K562 (cell line): ENCODE measurements at regions not wholly inside any gene's neighbourhood (a gene's known extent, or its start where the extent isn't known, plus 50 kb on each side); places are given as distances from the start of the nearest gene placed in this dataset.

Source experiments
- ATAC-seq: fragments of 200-7000 bp; cut with Tn5 transposase; 3 replicates; pipeline ENCODE4 v1.9.1; 2020; ENCODE audit warnings: moderate library complexity
- BruUV-seq: library from RNA; stranded (reverse); fragments of 400-500 nt; replicated peaks from 2 replicates; lab custom pipeline; 2021; lab: Mats Ljungman, UMichigan
- CTCF ChIA-PET: fragments of 300-600 bp; formaldehyde crosslinking; extraction: SDS; loops from one replicate; lab custom pipeline; 2021; ENCODE audit warnings: low intra/inter-chr PET ratio; lab: Yijun Ruan, JAX
- POLR2A ChIA-PET: fragments of 300-600, 350-650 bp; sonication (Branson Sonifier 250); formaldehyde crosslinking; extraction: SDS; loops from one replicate; lab custom pipeline; 2021; ENCODE audit warnings: antibody characterized with exemption, inconsistent platforms; lab: Yijun Ruan, JAX
- DNase-seq, 4 experiments: peaks; one replicate each; pipeline versions ENCODE4 v3.0.0 to v3.0.0-alpha.2; 2011 to 2018; ENCODE audit warnings: low spot score in 3 of 4, mixed read lengths in 3 of 4; ENCODE audit errors: extremely low read depth in 1 of 4
- FAIRE-seq: peaks from 2 replicates; lab custom pipeline; 2011; peaks lifted over from hg19 to GRCh38; lab: Jason Lieb, UNC
- H2AFZ ChIP-seq: 2 replicates; pipeline ENCODE4 v1.6.0; 2011; ENCODE audit warnings: low read depth, low read length, control low read depth, inconsistent platforms
- H3K27ac ChIP-seq: fragments of 200-600 bp; 3 replicates; pipeline ENCODE4 v1.8.0; 2011; ENCODE audit warnings: low read depth, mild to moderate bottlenecking, control low read depth, inconsistent platforms, low read length, moderate library complexity, mixed read lengths; ENCODE audit errors: extremely low read depth
- H3K27me3 ChIP-seq, 2 experiments: fragments of 300-600 bp in 1 of 2; 2 replicates in 1 of 2; 3 replicates in 1 of 2; pipeline versions ENCODE4 v1.6.0 to v1.8.0; 2011; ENCODE audit warnings: inconsistent platforms in 2 of 2, low read length in 2 of 2, mild to moderate bottlenecking in 1 of 2, mixed read lengths in 1 of 2, moderate library complexity in 1 of 2; ENCODE audit not compliant: control insufficient read depth in 2 of 2, insufficient read depth in 2 of 2
- H3K36me3 ChIP-seq: fragments of 300-600 bp; 3 replicates; pipeline ENCODE4 v1.8.0; 2011; ENCODE audit warnings: mild to moderate bottlenecking, low read length, inconsistent platforms; ENCODE audit not compliant: control insufficient read depth, insufficient read depth
- H3K4me1 ChIP-seq, 2 experiments: fragments of 200-600 bp in 1 of 2; replicated peaks in 1 of 2; 2 replicates in 1 of 2; 3 replicates in 1 of 2; pipeline versions ENCODE4 v1.5.1 to v1.8.0; 2011; ENCODE audit warnings: inconsistent platforms in 2 of 2, low read length in 2 of 2, mild to moderate bottlenecking in 1 of 2, mixed read lengths in 1 of 2, moderate library complexity in 1 of 2; ENCODE audit not compliant: control insufficient read depth in 2 of 2, insufficient read depth in 2 of 2
- H3K4me2 ChIP-seq: 2 replicates; pipeline ENCODE4 v1.6.1; 2011; ENCODE audit warnings: low read length, control low read depth, inconsistent platforms, mixed read lengths; ENCODE audit not compliant: insufficient read depth
- H3K4me3 ChIP-seq: fragments of 200-600 bp; sonication (generic), shearing (Covaris generic); 2 replicates; pipeline ENCODE4 v1.5.1; 2016; ENCODE audit warnings: control low read depth, inconsistent platforms
- H3K79me2 ChIP-seq: fragments of 200-600 bp; 3 replicates; pipeline ENCODE4 v1.8.0; 2011; ENCODE audit warnings: low read length, inconsistent platforms; ENCODE audit not compliant: control insufficient read depth, insufficient read depth
- H3K9ac ChIP-seq, 2 experiments: 2 replicates each; pipeline versions ENCODE4 v1.6.0 to v1.6.1; 2011; ENCODE audit warnings: low read depth in 2 of 2, low read length in 2 of 2, control low read depth in 1 of 2, inconsistent platforms in 1 of 2, mild to moderate bottlenecking in 1 of 2, mixed read lengths in 1 of 2; ENCODE audit not compliant: insufficient read depth in 1 of 2
- H3K9me1 ChIP-seq: one replicate; pipeline ENCODE4 v1.6.0; 2011; ENCODE audit warnings: inconsistent platforms, mild to moderate bottlenecking, low read length, moderate library complexity; ENCODE audit not compliant: control insufficient read depth, insufficient read depth
- H3K9me3 ChIP-seq: replicated peaks from 2 replicates; pipeline ENCODE4 v1.5.1; 2011; ENCODE audit warnings: low read depth, low read length, inconsistent platforms; ENCODE audit not compliant: control insufficient read depth, insufficient read depth
- H4K20me1 ChIP-seq: replicated peaks from 2 replicates; pipeline ENCODE4 v1.6.1; 2011; ENCODE audit warnings: low read length, inconsistent platforms, mixed read lengths; ENCODE audit not compliant: control insufficient read depth, insufficient read depth
- FIP1L1 ChIP-seq: fragments of 200-400 bp; formaldehyde crosslinking; IDR thresholded peaks from 2 replicates; pipeline ENCODE4 v1.6.1; 2018; ENCODE audit warnings: mild to moderate bottlenecking, low read depth, low read length; ENCODE audit not compliant: poor library complexity, severe bottlenecking
- GATA2 ChIP-seq: sonication (generic); formaldehyde crosslinking; IDR thresholded peaks from 2 replicates; pipeline ENCODE4 v1.4.0; 2020; ENCODE audit warnings: mild to moderate bottlenecking, missing genetic modification reagents
- HDAC3 ChIP-seq: fragments of 450-650 bp; IDR thresholded peaks from 2 replicates; pipeline ENCODE4 v1.6.1; 2018; ENCODE audit warnings: borderline replicate concordance, mild to moderate bottlenecking, moderate library complexity; ENCODE audit not compliant: partially characterized antibody
- KLF16 ChIP-seq: IDR thresholded peaks from 2 replicates; pipeline ENCODE4 v1.6.1; 2016; ENCODE audit warnings: antibody characterized with exemption
- MTA2 ChIP-seq: fragments of 450-650 bp; IDR thresholded peaks from 2 replicates; pipeline ENCODE4 v1.6.1; 2016; ENCODE audit warnings: low read depth
- SNRNP70 ChIP-seq: fragments of 200-400 bp; formaldehyde crosslinking; optimal IDR thresholded peaks from 2 replicates; pipeline ENCODE3; 2017; ENCODE audit warnings: low read depth, low read length
- SREBF1 ChIP-seq: fragments of 150-350 bp; IDR thresholded peaks from 2 replicates; pipeline ENCODE4 v1.6.1; 2014; ENCODE audit warnings: antibody characterized with exemption, low read depth, low read length, borderline replicate concordance
- TCF3 ChIP-seq: sonication (generic); formaldehyde crosslinking; IDR thresholded peaks from 2 replicates; pipeline ENCODE4 v1.4.0; 2020; ENCODE audit warnings: mild to moderate bottlenecking, missing genetic modification reagents
- WGBS: fragments of 100-300 bp; shearing (Covaris generic); methylation state at CpG from one replicate; pipeline ENCODE4 v1.1.6; 2016; ENCODE audit warnings: low coverage, mixed read lengths; ENCODE audit not compliant: insufficient coverage; ENCODE audit errors: missing lambda C conversion rate; 5-methylcytosine and 5-hydroxymethylcytosine counted together
- in situ Hi-C: fragments of 300-500 bp; cut with MboI; formaldehyde crosslinking; loops from 4 replicates; pipeline ENCODE4 v1.15.0; 2018; ENCODE audit warnings: inconsistent platforms, mixed read lengths
- intact Hi-C: fragments of 100-400 bp; cut with micrococcal nuclease; formaldehyde crosslinking; loops from 2 replicates; pipeline ENCODE4 v1.14.2; 2022
- TF ChIP-seq, protein P1 (sequence below): fragments of 450-650 bp; IDR thresholded peaks from 2 replicates; pipeline ENCODE4 v1.6.1; 2017; ENCODE audit warnings: mild to moderate bottlenecking, moderate library complexity
- TF ChIP-seq, protein P2 (sequence below): IDR thresholded peaks from 3 replicates; pipeline ENCODE4 v1.6.1; 2011; ENCODE audit warnings: borderline replicate concordance, mild to moderate bottlenecking, moderate library complexity; ENCODE audit not compliant: insufficient read length; ENCODE audit errors: extremely low read depth
- TF ChIP-seq, protein P3 (sequence below): fragments of 250-450 bp; sonication (Bioruptor Pico); IDR thresholded peaks from 2 replicates; pipeline ENCODE4 v1.5.0; 2020; ENCODE audit warnings: mild to moderate bottlenecking, borderline replicate concordance
- TF ChIP-seq, protein P4 (sequence below): fragments of 250-450 bp; sonication (Bioruptor Pico); IDR thresholded peaks from 2 replicates; pipeline ENCODE4 v1.4.0; 2020; ENCODE audit warnings: borderline replicate concordance
- TF ChIP-seq, protein P5 (sequence below): fragments of 250-450 bp; sonication (Bioruptor Pico); IDR thresholded peaks from 2 replicates; pipeline ENCODE4 v1.5.0; 2021

DNA sequence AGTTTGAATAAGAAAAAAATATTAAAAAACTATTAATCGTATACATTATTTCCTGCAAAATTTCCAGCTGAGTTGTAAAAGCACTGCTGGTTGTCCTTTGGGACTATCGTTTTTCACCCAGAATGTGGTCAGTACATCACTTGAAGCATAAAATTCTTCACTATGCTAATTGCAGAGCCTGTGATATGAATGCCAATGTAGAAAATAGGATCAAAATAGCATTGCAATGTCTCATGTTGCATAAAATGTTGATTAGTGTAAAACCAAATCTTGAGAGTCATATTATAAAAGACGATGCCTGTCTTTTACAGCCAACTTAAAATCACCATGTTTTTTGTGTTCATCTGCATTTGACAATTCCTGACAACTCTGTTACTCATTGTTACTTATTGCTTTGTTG is 207.7 kb downstream of the MMUT start:
- CTCF ChIA-PET = no interaction called here
- TF ChIP-seq, protein P1, sequence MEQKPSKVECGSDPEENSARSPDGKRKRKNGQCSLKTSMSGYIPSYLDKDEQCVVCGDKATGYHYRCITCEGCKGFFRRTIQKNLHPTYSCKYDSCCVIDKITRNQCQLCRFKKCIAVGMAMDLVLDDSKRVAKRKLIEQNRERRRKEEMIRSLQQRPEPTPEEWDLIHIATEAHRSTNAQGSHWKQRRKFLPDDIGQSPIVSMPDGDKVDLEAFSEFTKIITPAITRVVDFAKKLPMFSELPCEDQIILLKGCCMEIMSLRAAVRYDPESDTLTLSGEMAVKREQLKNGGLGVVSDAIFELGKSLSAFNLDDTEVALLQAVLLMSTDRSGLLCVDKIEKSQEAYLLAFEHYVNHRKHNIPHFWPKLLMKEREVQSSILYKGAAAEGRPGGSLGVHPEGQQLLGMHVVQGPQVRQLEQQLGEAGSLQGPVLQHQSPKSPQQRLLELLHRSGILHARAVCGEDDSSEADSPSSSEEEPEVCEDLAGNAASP = no peak
- TF ChIP-seq, protein P2, sequence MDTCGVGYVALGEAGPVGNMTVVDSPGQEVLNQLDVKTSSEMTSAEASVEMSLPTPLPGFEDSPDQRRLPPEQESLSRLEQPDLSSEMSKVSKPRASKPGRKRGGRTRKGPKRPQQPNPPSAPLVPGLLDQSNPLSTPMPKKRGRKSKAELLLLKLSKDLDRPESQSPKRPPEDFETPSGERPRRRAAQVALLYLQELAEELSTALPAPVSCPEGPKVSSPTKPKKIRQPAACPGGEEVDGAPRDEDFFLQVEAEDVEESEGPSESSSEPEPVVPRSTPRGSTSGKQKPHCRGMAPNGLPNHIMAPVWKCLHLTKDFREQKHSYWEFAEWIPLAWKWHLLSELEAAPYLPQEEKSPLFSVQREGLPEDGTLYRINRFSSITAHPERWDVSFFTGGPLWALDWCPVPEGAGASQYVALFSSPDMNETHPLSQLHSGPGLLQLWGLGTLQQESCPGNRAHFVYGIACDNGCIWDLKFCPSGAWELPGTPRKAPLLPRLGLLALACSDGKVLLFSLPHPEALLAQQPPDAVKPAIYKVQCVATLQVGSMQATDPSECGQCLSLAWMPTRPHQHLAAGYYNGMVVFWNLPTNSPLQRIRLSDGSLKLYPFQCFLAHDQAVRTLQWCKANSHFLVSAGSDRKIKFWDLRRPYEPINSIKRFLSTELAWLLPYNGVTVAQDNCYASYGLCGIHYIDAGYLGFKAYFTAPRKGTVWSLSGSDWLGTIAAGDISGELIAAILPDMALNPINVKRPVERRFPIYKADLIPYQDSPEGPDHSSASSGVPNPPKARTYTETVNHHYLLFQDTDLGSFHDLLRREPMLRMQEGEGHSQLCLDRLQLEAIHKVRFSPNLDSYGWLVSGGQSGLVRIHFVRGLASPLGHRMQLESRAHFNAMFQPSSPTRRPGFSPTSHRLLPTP = no peak
- no peak for TF ChIP-seq GATA2 (CRISPR knock-in tag)
- TF ChIP-seq MTA2 = no peak
- TF ChIP-seq HDAC3 = no peak
- no peak for TF ChIP-seq TCF3 (CRISPR knock-in tag)
- no peak for TF ChIP-seq KLF16
- TF ChIP-seq, protein P3, sequence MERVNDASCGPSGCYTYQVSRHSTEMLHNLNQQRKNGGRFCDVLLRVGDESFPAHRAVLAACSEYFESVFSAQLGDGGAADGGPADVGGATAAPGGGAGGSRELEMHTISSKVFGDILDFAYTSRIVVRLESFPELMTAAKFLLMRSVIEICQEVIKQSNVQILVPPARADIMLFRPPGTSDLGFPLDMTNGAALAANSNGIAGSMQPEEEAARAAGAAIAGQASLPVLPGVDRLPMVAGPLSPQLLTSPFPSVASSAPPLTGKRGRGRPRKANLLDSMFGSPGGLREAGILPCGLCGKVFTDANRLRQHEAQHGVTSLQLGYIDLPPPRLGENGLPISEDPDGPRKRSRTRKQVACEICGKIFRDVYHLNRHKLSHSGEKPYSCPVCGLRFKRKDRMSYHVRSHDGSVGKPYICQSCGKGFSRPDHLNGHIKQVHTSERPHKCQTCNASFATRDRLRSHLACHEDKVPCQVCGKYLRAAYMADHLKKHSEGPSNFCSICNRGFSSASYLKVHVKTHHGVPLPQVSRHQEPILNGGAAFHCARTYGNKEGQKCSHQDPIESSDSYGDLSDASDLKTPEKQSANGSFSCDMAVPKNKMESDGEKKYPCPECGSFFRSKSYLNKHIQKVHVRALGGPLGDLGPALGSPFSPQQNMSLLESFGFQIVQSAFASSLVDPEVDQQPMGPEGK = no peak
- no peak for TF ChIP-seq FIP1L1
- TF ChIP-seq, protein P4, sequence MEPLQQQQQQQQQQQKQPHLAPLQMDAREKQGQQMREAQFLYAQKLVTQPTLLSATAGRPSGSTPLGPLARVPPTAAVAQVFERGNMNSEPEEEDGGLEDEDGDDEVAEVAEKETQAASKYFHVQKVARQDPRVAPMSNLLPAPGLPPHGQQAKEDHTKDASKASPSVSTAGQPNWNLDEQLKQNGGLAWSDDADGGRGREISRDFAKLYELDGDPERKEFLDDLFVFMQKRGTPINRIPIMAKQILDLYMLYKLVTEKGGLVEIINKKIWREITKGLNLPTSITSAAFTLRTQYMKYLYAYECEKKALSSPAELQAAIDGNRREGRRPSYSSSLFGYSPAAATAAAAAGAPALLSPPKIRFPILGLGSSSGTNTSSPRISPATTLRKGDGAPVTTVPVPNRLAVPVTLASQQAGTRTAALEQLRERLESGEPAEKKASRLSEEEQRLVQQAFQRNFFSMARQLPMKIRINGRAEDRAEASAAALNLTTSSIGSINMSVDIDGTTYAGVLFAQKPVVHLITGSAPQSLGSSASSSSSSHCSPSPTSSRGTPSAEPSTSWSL (CRISPR knock-in tag) = no peak
- no peak for TF ChIP-seq SREBF1
- TF ChIP-seq, protein P5, sequence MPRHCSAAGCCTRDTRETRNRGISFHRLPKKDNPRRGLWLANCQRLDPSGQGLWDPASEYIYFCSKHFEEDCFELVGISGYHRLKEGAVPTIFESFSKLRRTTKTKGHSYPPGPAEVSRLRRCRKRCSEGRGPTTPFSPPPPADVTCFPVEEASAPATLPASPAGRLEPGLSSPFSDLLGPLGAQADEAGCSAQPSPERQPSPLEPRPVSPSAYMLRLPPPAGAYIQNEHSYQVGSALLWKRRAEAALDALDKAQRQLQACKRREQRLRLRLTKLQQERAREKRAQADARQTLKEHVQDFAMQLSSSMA (CRISPR knock-in tag) = no peak
- TF ChIP-seq SNRNP70 = no peak

More for the DNA sequence above, 207.7 kb downstream of the MMUT start:
- Histone ChIP-seq H3K4me3 (no peak overlapping the region), H3K27me3 (no peaks in the 10 kb centered on the region), H4K20me1 (no peaks in the 10 kb centered on the region), H3K27ac (no peak overlapping the region), H3K9me3 (no peaks in the 10 kb centered on the region), H3K9ac (no peak overlapping the region), H3K36me3 (no peaks in the 10 kb centered on the region), H3K79me2 (no peaks in the 10 kb centered on the region), H3K4me2 (no peak overlapping the region), H2AFZ (no peak overlapping the region), H3K9me1 (no peaks in the 10 kb centered on the region), H3K4me1 (no peaks in the 10 kb centered on the region)
- ATAC-seq (no peak), FAIRE-seq (no peak), DNase-seq (no peak)
- in situ Hi-C loops (no loop called here), intact Hi-C loops (no loop called here)
- WGBS = 0% methylated on average over 3 of the region's 3 CpGs
- POLR2A ChIA-PET = no interaction called here
- BruUV-seq = no TSS peak
